ENCODE measurements at regions not wholly inside any gene's neighbourhood (a gene's known extent, or its start where the extent isn't known, plus 50 kb on each side); places are given as distances from the start of the nearest gene placed in this dataset.
"Not testable (repeated sequence)": the region's sequence is repeated elsewhere in the genome, so short reads cannot be mapped to it uniquely, and the experiment has no call there.

DNA sequence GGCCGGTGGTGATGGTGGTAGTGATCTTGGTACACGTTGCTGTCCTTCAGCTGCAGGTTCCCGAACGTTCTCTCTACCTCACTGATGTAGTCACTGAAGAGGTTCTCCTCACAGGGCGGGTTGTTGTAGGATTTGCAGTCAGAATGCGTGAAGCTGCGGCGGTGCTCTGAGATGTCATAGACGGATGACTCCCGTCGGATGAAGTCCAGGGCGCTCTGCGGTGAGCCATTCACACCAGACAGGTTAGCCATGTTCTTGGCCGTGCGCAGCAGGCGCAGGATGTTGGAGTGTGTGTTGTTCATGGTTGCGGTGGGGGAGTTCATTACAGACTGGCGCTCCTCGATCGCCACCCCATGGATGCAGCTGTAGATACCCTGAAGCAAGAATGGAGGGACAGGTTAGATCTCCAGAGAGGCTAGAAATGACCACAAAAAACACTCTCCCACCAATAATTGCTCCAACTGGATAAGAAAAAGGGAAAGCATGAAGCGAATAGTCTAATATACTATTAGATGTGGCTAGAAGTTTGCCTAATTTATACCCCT is 367.8 kb downstream of the EMP1 start:
- no peak for DNase-seq (ENCODE audit: low read depth, low spot score)

DNA sequence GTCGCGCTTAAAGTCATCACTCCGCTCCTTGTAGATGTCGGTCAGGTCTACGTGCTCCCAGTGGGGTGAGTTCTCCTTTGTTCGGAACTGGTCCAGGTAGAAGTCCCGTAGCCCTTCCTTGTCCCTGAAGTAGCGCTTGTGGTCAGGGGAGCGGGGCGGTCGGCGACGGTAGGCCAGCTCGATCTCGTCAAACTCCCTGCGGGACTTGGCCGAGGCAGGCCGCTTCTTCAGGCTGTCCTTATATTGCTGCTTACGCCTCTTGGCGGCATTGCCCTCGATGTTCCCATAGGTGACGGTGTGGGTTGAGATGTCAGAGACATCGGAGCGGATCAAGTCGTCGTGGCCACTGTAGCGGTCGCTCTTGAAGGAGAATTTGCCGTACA is 367.2 kb downstream of the EMP1 start:
- DNase-seq (ENCODE audit: low read depth, low spot score), result no peak

DNA sequence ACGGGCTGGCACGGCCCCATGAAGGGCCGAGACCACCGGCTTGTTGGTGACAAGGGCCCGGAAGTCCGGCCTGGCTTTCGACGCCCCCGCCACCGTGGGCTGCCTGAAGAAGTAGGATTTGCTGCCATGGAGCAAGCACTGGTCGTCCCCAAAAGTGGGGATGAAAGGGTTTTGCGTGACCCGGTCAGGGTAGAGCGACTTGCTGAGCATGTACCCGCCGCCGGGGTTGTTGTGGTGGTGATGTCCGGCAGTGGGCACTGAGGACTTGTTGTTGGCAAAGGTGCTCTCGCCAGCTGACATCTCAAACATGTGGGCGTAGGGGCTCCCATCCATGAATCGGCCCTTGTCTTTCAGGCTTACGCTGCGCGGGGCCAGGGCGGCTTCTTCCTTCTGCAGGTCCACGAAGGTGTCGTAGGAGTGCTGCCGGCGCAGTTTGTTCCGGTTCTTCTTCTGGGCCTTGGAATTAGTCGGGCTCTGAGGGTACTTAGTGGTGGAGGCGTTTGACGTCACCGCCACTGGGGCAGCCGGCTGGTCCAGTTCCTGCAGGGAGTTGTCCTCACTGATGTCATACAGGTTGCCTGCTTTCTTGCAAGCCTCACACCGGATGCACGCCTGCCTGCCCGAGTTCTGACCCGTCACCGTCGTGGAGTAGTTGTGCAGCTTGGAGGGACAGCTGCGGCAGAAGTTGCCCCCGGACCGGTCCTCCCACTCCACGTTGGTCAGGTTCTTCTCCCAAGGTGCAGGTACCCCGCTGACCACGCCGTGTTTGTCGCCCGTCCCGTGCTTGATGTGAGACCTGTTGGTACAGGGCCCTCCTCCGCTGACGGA is 366.6 kb downstream of the EMP1 start:
- DNase-seq (ENCODE audit: low read depth, low spot score), result no peak

- DNase-seq (ENCODE audit: low read depth, low spot score), result no peak
Measured at GRCh38 chr12:13561923-13562322, 365.4 kb downstream of the EMP1 start.

GRCh38 chr12:13559318-13559978 is 362.9 kb downstream of the EMP1 start:
- no peak for DNase-seq (ENCODE audit: low read depth, low spot score)

GRCh38 chr12:13552830-13553229 is 356.3 kb downstream of the EMP1 start:
- no peak for DNase-seq (ENCODE audit: low read depth, low spot score)

GRCh38 chr12:13547283-13547682 is 350.8 kb downstream of the EMP1 start:
- no peak for DNase-seq (ENCODE audit: low read depth, low spot score)

GRCh38 chr12:13546231-13546630 is 349.7 kb downstream of the EMP1 start:
- DNase-seq (ENCODE audit: low read depth, low spot score), result no peak

DNA sequence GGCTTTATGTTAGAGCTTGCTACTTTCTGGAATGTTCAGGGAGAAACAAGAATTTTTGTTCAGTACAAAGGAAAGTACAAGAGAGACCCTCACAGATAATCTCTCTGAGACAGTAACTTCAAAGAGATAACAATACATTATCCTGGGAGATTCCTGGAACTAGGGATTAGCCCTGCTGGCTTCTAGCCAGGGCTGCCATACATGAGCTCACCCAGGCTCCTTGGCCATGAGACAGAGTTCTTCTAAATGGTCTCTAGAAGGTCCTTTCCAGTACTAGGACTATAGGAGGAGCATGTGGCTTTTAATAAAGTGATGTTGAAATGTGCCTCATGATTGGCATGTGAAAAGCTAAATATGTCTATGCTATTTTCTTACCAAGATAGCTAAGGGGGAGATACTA is 342.5 kb downstream of the EMP1 start:
- DNase-seq (ENCODE audit: low read depth, low spot score), result no peak

DNA sequence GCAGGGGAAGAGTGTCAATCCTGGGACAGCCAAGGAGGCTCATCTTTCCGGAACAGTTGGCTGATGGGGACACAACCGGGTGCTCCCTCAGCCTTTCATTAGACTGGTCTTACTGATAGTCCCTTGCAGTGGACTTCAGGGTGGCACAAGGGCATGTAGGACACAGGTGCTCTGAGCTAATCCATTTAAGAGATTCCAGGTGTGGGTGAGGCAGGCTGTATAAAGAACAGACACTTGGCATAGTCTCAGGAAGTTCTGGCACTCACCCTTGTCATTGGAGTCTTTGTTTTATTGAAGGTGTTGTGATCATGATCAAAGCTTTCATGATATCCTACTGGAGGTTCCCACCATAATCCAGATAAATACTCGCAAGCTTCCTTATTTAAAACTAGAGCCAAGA is 341.6 kb downstream of the EMP1 start:
- no peak for DNase-seq (ENCODE audit: low read depth, low spot score)

GRCh38 chr12:13537623-13538022 is 341.1 kb downstream of the EMP1 start:
- DNase-seq (ENCODE audit: low read depth, low spot score), result no peak

DNA sequence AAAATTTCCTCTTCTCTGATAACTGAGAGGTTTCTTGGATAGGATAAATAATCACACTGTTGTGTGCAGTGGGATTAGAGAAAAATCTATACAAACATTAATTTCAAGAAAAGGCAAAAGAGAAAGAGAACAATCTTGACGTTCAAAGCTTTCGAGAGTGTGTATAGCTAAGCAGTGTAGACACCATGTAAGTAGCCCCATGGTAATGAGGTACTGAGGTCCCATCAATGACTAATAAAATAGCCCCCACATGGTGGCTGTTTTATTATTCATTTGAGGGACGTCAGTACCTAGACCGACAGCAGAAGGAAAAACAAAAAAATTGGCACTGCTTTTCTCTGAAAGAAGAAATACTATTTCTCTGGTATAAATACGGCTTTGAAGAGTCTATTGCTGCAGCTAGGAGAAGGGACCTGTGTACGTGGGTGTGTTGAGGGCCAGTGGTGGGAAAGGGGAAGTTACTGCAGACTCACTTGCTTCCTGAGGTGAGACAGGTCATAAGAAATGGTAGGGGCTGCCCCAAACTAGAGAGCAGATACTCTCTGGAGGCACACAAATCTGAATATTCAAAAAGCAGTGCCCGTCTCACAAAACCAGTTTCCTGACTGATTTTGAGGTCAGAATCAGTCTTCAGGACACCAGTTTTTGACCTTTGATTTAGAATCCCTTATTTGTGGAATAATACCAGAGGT is 339.8 kb downstream of the EMP1 start:
- DNase-seq (ENCODE audit: low read depth, low spot score), result no peak

DNA sequence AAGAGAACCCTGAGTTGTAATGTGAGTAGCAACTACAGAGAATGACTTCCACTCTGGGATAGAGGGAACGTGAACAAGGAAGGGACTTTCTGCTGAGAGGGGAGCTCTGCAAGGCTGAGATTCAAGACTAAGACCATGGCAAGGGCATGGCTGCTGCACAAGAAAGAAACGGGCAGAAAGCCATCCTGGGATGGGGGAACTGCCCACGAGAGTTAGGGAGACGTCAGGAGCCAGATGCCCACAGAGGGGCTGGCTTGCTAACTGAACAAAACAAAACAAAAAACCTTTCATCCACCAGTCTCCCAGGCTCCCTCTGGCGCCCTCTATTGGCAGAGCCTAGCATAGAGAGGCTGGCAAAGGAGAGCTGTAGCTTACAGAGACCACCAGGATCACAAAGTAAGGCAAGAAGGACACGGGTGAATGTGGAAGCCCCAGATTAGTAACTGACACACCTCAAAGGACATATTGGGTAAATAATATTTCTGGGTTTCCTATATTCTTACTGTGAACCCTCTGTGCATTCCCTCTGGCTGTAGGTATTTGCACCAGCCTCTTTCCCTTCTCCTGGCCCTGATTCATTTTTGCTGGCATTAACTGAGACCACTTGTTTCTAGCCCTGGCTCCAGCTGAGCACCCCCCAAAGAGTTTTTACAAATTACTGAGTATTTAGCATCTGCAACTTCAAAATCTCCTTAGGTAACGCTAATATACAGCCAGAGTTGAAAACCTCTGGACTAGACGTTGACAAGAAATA is 338.3 kb downstream of the EMP1 start:
- DNase-seq (ENCODE audit: low read depth, low spot score), result no peak

DNA sequence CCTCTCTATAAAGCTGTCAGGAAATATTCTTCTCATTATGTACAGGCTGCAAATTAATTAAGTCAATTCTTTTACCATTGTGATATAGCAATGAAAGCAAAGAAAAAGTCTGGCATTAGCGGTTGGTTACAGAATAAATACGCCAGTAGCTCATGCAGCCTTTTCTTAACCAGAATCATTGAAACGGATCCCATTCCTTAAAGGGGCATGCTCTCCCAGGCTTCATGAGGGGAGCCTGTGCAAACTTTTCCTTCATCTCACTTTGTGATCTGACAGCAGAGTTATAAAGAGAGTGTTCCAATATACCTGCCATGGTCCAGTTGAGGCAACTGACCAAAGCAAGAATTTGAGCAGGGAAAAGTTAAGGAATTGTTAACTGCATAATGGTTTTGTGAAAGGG is 337.7 kb downstream of the EMP1 start:
- DNase-seq (ENCODE audit: low read depth, low spot score), result no peak

DNA sequence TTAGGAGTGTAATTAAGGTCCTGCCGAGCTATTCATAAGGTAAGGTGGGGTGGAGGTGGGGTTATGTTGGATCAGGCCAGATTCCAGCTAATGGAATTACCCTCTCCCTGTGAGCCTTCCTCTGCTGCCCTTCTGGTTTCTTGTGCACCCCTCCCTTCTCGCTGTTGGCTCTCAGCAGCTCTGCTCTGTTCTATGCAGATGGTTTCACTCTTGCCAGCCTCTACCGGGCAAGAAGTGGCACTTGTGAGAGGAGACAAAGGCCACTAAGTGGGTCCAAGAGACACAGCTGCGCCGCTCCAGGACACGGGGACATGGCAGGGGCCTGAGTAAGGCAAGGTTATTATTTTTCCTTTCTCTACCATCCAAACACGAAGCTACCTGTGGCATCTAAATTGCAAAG is 334.4 kb downstream of the EMP1 start:
- no peak for DNase-seq (ENCODE audit: low read depth, low spot score)

- not testable (repeated sequence) for DNase-seq (ENCODE audit: low read depth, low spot score)
Measured at GRCh38 chr12:13526185-13526921, 329.8 kb downstream of the EMP1 start.

DNA sequence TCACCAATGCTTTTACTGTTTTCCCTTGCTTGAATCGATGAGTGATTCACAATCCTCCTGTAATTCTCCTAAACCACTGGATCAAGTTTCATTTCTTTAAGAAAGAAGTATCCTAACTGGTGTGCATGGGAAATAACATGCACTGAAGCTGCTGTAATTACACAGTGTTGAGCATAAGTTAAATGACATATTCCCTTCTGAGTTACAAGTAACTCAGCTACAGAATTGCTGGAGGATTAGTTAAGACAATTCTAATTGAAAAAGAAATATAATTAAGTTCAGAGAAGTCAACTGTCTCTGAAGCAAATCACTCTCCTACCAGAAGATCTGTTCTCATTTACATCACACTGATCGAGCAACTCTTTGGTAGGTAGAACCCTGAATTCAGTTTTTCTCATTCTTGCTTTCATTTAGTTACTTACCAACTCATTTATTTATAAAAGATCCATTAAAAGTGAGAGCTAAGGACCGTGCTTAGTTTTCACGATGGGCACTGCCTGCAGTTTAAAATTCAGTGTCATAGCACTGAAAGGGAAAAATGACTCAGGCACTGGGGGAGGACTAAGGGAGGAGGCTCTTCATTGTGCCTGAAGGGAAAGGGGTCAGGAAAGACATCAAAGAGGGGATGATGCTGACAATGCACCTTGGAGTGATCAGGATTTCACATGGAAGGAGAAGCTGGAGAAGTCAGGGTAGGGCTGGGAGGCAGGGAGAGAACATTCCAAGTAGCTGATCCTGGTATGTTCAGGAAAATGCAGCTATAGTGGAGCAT is 327.2 kb downstream of the EMP1 start:
- DNase-seq (ENCODE audit: low read depth, low spot score), result no peak

DNA sequence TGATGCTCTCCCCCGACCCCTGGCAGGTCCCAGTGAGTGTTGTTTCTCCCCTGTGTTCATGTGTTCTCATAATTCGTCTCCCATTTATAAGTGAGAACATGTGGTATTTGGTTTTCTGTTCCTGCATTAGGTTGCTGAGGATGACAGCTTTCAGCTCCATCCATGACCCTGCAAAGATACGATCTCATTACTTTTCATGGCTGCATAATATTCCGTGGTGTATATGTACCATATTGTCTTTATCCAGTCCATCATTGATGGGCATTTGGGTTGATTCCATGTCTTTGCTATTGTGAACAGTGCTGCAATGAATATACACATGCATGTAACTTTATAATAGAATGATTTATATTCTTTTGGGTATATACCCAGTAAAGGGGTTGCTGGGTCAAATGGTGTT is 321.5 kb downstream of the EMP1 start:
- DNase-seq (ENCODE audit: low read depth, low spot score), result not testable (repeated sequence)

DNA sequence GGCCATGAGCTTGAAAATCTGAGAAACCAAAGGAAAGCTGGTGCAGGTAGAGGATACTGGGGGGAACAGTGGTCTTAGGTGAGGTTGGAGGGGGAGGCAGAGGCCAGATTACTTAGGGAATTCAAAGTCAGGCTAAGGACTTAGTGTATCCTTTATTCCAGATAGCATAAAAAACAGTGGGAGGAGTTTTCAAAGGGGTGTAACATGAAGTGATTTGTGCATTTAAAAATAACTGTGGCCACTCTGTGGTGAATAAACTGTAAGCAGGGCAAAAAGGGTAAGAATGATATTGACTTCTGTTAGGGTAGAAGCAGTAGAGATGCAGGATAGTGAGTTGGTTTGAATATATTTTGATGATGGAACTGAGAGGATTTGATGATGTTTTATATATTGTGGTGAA is 313.2 kb downstream of the EMP1 start:
- no peak for DNase-seq (ENCODE audit: low read depth, low spot score)

- DNase-seq (ENCODE audit: low read depth, low spot score), result no peak
Measured at GRCh38 chr12:13505636-13506035, 309.1 kb downstream of the EMP1 start.

Measured in pulmonary artery endothelial cell (primary cell).